Fibroblast of gingiva (primary cell): ENCODE measurements at regions not wholly inside any gene's neighbourhood (a gene's known extent, or its start where the extent isn't known, plus 50 kb on each side); places are given as distances from the start of the nearest gene placed in this dataset.
"Not testable (repeated sequence)": the region's sequence is repeated elsewhere in the genome, so short reads cannot be mapped to it uniquely, and the experiment has no call there.

Source experiments
- DNase-seq: peaks from one replicate; pipeline ENCODE4 v3.0.0-alpha.2; 2011; ENCODE audit warnings: low read depth

- no peak for DNase-seq
These were observed 225.9 kb upstream of the PITX2 start for GRCh38 chr4:110848787-110849186.

- no peak for DNase-seq
These were observed 226.6 kb upstream of the PITX2 start for GRCh38 chr4:110849461-110849860.

- DNase-seq = no peak
These were observed 227.9 kb upstream of the PITX2 start for GRCh38 chr4:110850461-110851442.

- no peak for DNase-seq
These were observed 229.1 kb upstream of the PITX2 start for GRCh38 chr4:110851989-110852388.

- no peak for DNase-seq
These were observed 229.9 kb upstream of the PITX2 start for GRCh38 chr4:110852793-110853192.

DNA sequence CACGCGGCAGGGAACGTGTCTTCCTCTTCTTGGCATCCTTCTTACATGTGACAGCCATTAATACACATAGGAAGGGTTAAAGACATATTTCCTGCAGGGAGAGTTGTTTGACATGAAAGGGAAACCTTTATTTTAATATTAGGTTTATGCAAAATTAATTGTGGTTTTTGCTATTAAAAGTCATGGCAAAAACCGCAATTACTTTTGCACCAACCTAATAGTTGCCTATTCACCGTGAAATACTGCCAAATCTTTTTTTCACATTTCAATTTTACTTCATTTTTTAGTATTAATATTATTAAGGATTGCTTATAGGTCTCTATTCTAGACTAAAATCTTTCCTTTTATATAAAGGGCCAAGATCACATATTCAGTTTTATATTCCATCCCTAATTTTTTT, 230.4 kb upstream of the PITX2 start:
- no peak for DNase-seq

DNA sequence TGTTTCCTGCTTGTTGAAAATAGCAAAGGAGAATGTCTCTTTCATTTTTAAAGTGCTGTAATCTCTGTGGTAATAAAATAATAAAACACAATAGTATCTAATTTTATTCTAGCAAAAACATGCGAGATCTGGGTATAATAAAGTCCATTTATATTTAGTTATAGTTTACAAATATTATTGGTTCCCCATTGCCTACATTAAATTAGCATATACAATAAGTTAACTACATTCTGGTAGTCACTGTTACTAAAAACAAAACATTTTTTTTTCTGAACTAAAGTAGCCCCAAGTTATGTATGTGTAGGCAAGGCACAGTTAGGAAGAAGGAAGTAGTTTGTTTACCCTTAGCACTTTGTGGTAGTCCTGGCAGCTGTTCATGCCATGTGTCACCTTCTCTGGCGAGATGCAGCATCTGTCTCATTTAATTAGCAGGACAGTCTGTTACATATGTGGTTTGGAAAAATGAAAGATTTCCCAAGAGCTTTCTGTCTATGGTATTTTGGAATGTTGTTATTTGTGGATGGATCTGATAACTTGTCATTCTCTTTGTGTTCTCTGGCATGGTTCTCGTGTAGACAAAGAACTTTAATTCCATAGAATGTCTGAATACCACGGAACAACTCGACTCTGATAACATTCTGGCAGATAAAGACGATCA, 231.3 kb upstream of the PITX2 start:
- peak; percentile 60 for DNase-seq

DNA sequence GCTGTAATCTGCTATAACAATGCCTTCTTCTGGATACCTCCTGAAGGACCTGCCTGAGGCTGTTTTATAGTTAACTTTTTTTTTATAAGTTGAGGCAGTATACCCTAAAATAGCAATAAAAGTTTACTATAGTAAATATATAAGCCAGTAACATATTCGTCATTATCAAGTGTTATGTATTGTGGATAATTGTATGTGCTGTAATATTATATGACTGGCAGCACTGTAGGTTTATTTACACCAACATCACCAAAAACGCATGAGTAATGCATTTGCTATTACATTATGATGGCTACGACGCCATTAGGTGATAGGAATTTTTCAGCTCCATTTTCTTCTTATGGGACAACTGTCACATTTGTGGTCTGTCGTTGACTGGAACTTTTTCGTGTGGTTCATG, 237.2 kb upstream of the PITX2 start:
- DNase-seq = no peak

- DNase-seq = no peak
These were observed 238.0 kb upstream of the PITX2 start for GRCh38 chr4:110860901-110861300.

- DNase-seq = peak; percentile 63
These were observed 242.9 kb upstream of the PITX2 start for GRCh38 chr4:110865611-110866259.

DNA sequence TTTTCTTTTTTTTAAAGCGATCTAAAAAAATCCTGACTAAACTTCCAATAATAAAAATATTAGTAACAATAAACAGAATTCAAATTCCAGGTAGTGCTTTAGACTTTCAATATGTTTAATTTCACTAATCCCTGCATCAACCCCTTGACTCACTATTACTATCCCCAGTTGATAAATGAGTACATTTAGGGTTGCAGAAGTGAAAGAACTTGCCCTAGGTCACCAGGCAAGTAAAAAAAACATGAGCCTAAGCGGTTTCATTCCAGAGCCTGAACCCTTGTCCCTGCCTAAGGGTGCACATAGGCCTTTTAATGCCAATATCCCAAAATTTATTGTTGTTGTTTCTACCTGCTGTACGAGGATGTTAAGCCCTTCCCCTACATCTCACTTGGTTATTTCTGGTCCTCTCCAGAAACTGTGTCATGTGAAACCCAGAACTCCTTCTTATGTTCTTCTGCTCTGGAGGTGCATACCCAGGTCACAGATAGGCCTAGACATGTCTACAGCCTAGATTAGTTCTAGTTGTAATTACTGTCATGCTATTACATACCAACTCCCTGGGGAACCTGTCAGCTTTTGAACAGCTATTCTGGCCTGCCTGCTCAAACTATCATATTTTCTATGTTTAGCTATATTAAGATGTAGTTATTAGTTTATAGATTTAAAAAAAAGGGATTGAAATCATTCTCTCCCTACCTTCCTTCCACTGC, 244.5 kb upstream of the PITX2 start:
- DNase-seq = no peak

DNA sequence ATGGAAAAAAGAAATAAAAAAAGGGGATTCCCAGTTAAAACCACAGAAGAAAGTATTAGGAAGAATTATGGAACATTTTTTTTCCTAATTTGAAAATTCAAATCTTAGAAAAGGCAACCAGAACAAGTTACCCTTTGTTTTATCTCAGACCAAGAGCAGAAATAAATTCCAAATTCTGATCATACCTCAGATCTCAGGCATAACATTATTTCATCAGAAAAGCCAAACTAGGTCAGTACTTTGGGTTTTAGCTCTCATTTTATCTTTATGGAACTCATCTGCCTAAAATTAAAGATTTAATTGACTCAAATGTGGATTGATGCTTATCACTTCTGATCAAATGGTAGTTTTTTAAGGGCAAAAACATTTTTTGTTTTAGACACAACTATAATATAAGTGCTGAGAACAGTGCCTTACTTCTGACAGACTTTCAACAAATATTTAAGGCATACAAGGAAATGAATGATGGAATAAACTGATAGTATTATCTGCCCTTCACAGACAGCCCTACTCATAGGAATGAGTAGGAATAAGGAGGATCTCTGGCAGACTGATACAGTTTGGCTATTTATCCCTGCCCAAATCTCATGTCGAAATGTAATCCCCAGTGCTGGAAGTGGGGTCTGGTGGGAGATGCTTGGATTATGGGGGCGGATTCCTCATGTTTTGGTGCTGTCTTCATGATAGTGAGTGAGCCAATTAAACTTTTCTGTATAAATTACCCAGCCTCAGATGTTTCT, 245.3 kb upstream of the PITX2 start:
- DNase-seq = no peak

GRCh38 chr4:110869114-110869513, 246.2 kb upstream of the PITX2 start:
- DNase-seq = peak; percentile 20

GRCh38 chr4:110869862-110870572, 247.1 kb upstream of the PITX2 start:
- DNase-seq = no peak

GRCh38 chr4:110876214-110876613, 253.3 kb upstream of the PITX2 start:
- not testable (repeated sequence) for DNase-seq

DNA sequence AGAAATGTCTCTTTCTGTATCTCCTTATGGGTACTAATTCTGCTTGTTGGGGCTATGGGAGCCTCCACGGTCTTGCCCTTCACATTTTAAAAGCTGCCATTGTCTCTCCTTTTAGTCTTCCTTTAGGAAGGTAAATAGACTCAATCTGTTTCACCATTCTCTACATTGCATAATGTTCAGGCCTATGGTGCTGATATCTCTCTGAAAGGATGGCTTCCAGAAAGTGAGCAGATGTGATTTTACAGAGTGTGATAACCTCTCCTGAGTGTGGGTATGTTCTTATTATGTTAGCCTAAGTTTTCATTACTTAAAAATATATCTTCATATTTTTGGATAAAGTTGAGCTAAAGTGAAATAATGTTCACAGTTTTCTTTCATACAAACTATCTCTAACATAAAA, 254.0 kb upstream of the PITX2 start:
- DNase-seq = no peak

DNA sequence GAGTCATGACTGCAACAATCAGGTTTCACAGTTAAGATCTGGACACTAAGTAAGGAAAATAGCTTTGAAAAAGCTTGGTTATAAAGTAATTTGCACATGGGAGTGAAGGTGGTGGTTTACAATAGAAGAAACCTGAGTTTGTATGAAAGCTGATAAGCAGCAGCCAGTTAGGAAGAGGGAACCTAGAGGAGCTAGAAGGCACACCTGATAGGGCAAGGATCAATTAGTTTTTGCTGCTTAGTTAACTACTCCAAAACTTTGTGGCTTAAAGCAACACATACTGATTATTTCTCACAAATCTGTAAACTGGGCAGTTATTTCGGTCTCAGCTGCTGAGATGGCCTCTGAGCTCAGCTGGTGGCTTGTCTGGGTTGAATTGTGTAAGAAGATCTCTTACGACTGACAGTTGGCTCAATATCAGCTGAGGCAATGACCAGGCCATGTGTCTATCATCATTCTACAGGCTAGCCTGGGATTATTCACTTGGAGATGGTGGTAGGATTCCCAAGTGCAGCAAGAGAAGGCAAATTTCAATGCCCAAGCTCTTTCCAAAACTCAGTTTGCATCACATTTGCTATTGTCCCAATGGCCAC, 255.0 kb upstream of the PITX2 start:
- DNase-seq = no peak

GRCh38 chr4:110878413-110878812, 255.5 kb upstream of the PITX2 start:
- no peak for DNase-seq

DNA sequence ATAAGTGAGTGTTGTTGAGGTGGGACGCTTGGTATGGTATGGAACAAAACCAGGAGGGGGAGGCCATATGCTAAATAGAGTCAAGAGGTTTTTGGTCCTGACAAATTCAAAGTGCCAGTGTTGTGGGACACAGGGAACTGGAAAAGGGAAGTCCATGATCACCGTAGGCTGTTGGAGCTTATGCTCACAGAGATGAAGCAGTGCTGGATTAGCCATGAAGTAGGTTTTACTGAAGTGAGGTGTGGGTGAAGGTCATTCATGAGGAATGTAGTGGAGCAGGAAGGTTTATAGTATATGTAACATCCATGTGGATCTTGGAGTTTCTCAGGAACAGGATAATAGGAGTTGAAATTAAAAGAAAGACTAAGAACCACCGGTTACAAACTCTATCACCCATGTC, 256.1 kb upstream of the PITX2 start:
- no peak for DNase-seq

DNA sequence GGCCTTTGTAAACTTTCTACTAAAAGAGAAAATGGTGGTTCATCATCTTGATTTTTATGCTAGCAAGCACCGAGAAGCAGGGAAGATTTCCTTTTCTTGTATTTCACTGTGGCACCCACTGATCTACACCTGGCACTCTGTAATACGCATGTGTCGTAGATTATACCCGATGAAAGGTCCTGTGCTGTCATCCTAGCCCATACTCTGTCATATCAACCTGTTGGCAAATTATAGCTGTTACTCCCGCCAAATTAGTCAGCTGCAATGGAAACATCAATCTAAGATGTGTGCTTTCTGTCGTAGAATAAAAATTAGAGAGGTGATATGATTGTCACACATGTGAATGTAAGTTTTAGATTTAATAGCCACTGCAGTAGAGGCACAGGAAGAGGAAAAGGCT, 263.4 kb upstream of the PITX2 start:
- no peak for DNase-seq
